HG02973 (cell line): ENCODE measurements at regions not wholly inside any gene's neighbourhood (a gene's known extent, or its start where the extent isn't known, plus 50 kb on each side); places are given as distances from the start of the nearest gene placed in this dataset.

Source experiments
- ATAC-seq: cut with Tn5 transposase; IDR thresholded peaks from one replicate; pipeline ENCODE4 v1.9.1; 2021; ENCODE audit warnings: moderate library complexity; ENCODE audit not compliant: unreplicated experiment

GRCh38 chr12:24759155-24759554 is 189.7 kb downstream of the BCAT1 start:
- ATAC-seq = no peak

- no peak for ATAC-seq
These were observed 192.3 kb downstream of the BCAT1 start for GRCh38 chr12:24756479-24757024.

GRCh38 chr12:24754690-24755638 is 193.9 kb downstream of the BCAT1 start:
- ATAC-seq = no peak

- no peak for ATAC-seq
These were observed 196.0 kb downstream of the BCAT1 start for GRCh38 chr12:24752763-24753462.

GRCh38 chr12:24751181-24751580 is 197.7 kb downstream of the BCAT1 start:
- ATAC-seq = no peak

GRCh38 chr12:24750263-24750662 is 198.6 kb downstream of the BCAT1 start:
- ATAC-seq = no peak

- ATAC-seq = no peak
These were observed 199.7 kb downstream of the BCAT1 start for GRCh38 chr12:24749171-24749570.

GRCh38 chr12:24748326-24748725 is 200.6 kb downstream of the BCAT1 start:
- ATAC-seq = no peak

- ATAC-seq = no peak
These were observed 202.0 kb downstream of the BCAT1 start for GRCh38 chr12:24746864-24747263.

GRCh38 chr12:24746006-24746671 is 202.8 kb downstream of the BCAT1 start:
- no peak for ATAC-seq

- ATAC-seq = no peak
These were observed 204.7 kb downstream of the BCAT1 start for GRCh38 chr12:24743941-24744793.

GRCh38 chr12:24742378-24742777 is 206.5 kb downstream of the BCAT1 start:
- peak; percentile 81 for ATAC-seq

- no peak for ATAC-seq
These were observed 207.7 kb downstream of the BCAT1 start for GRCh38 chr12:24741216-24741615.

- ATAC-seq = no peak
These were observed 209.7 kb downstream of the BCAT1 start for GRCh38 chr12:24739106-24739779.

GRCh38 chr12:24738441-24738840 is 210.5 kb downstream of the BCAT1 start:
- ATAC-seq = no peak

GRCh38 chr12:24731596-24731995 is 217.3 kb downstream of the BCAT1 start:
- ATAC-seq = no peak

GRCh38 chr12:24730489-24730896 is 218.4 kb downstream of the BCAT1 start:
- no peak for ATAC-seq

- no peak for ATAC-seq
These were observed 220.1 kb downstream of the BCAT1 start for GRCh38 chr12:24728826-24729225.

GRCh38 chr12:24728366-24728765 is 220.5 kb downstream of the BCAT1 start:
- no peak for ATAC-seq

- ATAC-seq = no peak
These were observed 223.3 kb downstream of the BCAT1 start for GRCh38 chr12:24725616-24726015.
